NCI-H187 treated with DMSO at 0.1 percent for 48 hours (cell line): ENCODE measurements at regions not wholly inside any gene's neighbourhood (a gene's known extent, or its start where the extent isn't known, plus 50 kb on each side); places are given as distances from the start of the nearest gene placed in this dataset.
"Not testable (repeated sequence)": the region's sequence is repeated elsewhere in the genome, so short reads cannot be mapped to it uniquely, and the experiment has no call there.

Experiments used
- DNase-seq: peaks from one replicate; lab custom pipeline; 2025; lab: John Stamatoyannopoulos, UW

- no peak for DNase-seq
These were observed 209.7 kb upstream of the SGO1 start for GRCh38 chr3:20395692-20396091.

DNA sequence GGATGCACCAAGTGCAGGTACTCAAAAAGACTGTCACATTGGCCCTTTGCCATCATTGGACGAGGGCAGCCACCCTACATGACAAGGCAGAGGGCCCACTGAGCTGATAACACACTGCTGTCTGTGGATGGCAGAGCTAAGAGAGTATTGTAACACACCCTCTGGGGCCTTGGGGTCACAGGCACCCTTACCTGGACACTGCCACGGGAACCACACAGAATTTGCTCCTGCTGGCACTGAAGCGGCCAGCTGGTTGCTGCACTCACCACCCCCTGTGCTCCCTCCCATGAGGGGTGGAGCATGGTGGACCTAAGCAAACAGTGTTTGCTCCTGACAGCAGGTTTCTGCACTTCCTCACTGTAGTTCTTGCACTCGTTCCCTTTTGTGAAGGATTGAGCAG, 208.2 kb upstream of the SGO1 start:
- DNase-seq, result no peak

- DNase-seq, result no peak
These were observed 205.6 kb upstream of the SGO1 start for GRCh38 chr3:20391644-20392043.

GRCh38 chr3:20388971-20389370, 203.0 kb upstream of the SGO1 start:
- DNase-seq, result no peak

DNA sequence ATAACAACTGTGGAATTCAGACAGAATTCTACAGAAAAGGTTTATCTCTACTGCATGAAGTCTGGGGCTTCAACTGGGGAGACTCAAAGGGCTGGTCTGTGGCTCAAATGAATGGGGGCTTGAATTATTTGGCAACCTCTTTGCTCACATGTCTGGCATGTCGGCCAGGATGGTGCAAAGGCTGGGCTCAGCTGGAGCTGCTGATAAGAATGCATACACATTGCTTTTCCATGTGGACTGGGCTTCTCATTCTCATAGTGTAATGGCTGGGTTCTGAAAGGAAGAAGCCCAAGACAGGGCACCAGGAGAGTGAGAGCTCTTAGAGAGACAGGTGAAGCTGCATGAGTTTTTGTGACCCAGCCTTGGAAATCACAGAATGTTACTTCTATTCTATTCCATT, 194.3 kb upstream of the SGO1 start:
- no peak for DNase-seq

DNA sequence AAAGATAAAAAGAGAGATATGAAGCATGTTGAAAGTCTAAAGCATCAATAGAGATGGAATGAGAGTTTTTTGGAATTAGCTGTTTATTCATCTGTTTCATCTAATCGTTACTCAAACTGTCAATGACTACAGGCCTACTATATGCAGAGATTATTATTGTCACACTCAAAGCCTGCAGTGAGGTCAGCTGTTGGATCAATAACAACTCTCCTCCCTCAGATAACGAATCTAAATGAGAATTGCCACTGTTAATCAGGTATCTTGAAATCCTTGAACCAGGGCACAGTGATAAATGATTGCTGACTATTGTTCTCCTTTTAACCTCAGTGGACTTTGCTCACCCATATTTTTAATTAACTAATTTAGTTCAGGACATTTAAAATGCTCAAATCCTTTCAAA, 192.3 kb upstream of the SGO1 start:
- DNase-seq, result no peak

DNA sequence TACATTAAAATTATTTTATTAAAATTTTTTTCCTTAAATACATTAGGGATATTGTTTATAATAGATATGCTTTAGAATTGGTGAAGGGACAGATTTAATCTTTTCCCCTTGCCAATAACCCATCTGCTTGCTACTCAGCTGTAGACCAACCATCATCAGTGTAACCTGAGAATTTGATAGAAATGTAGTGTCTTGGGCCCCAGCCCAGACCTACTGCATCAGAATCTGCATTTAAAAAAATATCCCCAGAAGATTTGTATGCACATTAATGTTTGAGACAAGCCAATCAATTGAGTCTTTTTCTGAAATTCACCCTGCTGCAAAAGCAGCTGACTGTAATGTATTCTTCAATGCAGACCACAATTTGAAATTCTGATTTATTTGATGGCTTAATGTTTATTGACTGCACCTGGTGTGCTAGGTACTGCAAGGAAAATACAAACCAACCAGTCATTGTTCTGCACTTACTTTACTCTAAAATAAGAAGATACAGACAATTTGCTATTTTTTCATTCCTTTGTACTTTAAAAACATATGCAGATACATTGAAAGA, 190.7 kb upstream of the SGO1 start:
- DNase-seq, result no peak

- DNase-seq, result no peak
These were observed 189.3 kb upstream of the SGO1 start for GRCh38 chr3:20375302-20375701.

DNA sequence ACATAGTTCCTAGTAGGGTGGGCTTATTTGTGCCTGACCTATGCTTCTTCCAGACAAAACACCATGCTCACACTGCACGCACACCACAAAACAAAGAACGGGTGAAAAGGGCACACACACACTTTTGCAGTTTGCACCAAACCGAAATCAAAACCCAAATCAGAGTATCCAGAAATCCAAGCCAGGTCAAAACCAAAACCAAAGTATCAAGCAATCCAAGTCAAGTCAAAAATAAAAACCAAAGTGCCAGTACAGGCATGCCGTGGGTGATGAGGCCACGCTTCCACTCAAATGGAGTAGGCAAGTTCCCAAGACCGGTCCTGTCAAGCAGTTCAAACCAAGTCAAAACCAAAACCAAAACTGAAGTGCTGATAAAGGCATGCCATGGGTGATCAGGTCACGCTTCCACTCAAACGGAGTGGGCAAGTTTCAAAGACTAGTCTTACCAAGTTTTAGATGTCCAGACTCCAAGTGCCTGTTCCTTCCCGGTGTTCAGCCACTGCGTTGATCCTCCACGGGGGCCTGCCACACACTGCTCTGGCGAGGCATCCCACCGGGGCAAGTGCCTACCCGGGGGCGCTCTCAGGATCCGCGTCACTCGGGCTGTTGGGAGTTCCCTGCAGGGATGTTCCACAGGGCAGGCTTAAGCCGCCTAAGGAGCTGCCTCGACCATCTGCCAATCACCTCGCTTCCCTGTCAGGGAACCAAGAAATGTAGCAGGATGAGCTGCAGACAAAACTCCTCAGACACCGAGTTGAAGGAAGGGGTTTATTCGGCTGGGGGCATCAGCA, 184.5 kb upstream of the SGO1 start:
- not testable (repeated sequence) for DNase-seq

DNA sequence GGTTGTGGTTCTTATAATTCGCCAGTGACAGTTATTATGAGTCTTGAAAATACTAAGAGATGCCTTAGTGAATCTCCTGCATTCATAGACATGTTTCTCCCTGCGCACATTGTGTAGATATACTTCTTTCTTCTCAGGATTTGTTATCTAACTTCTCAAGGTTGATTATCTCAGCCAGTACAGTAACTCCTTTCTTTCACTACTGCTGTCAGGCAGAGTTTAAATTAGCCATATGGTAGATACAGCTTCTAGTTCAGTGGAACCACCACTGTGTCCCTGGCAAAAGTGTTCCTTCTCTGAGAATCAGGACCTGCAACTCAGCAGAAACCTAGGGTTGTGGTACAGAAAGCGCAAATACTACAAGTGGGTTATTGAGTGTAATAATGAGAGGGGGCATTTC, 175.0 kb upstream of the SGO1 start:
- DNase-seq, result no peak

- DNase-seq, result no peak
These were observed 167.3 kb upstream of the SGO1 start for GRCh38 chr3:20353286-20353685.

DNA sequence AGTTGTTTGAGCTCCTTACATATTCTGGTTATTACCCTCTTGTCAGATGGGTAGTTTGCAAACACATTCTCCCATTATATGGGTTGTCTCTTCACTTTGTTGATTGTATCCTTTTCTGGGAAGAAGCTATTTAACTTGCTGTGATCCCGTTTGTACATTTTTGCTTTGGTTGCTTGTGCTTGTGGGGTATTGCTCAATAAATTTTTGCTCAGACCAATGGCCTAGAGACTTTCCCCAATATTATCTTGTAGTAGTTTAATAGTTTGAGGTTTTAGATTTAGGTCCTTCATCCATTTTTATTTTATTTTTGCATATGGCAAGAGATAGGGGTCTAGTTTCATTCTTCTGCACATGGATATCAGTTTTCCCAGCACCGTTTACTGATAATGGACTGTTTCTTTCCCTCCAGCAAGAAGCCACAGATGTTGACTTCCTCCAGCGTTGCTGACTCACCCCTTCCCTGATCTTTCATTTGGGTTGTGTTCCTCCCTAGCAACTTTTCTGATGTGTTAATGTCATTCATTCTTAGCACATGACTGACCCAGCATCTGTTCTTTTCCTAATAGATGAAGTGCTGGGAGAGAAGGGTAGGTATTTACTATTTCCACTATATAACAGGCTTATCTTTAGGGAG, 166.7 kb upstream of the SGO1 start:
- no peak for DNase-seq

GRCh38 chr3:20350449-20350848, 164.4 kb upstream of the SGO1 start:
- DNase-seq, result no peak

GRCh38 chr3:20346916-20347315, 160.9 kb upstream of the SGO1 start:
- DNase-seq, result no peak

DNA sequence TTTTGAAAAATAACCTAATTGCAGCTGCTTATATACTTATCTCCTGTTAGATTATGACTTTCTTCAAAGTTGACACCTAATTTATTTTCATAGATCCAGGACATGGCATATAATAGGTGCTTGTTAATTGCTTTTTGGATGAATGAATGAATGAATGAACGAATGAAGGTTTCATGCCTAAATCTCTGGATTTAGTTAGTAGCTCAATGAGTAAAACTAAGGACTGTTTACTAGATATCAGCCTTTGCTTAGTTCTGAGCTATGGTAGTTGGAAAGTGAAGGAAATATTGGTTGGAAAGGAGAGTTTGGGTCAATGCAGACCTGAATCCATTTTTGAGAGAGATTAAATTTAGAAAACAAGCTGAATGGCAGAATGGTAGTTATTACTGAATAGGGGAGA, 160.4 kb upstream of the SGO1 start:
- DNase-seq, result no peak

GRCh38 chr3:20344400-20344959, 158.5 kb upstream of the SGO1 start:
- no peak for DNase-seq

GRCh38 chr3:20343790-20344189, 157.8 kb upstream of the SGO1 start:
- DNase-seq, result no peak

- peak; percentile 1 for DNase-seq
These were observed 154.4 kb upstream of the SGO1 start for GRCh38 chr3:20340324-20340928.

GRCh38 chr3:20336572-20336971, 150.6 kb upstream of the SGO1 start:
- no peak for DNase-seq

- DNase-seq, result no peak
These were observed 148.8 kb upstream of the SGO1 start for GRCh38 chr3:20334842-20335241.

GRCh38 chr3:20327889-20328288, 141.9 kb upstream of the SGO1 start:
- DNase-seq, result no peak

DNA sequence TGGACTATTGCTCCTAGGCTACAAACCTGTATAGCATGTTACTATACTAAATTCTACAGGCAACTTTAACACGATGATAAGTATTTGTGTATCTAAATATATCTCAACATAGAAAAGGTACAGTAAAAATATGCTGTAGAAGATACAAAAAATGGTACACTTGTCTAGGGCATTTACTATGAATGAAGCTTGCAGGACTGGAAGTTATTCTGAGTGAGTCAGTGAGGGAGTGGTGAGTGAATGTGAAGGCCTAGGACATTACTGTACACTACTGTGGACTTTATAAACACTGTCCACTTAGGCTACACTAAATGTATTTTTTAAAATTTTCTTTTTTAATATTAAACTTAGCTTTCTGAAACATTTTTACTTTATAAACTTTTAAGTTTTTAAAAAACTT, 140.5 kb upstream of the SGO1 start:
- DNase-seq, result no peak

- no peak for DNase-seq
These were observed 139.6 kb upstream of the SGO1 start for GRCh38 chr3:20325563-20325962.
